T-helper 17 cell (primary cell): ENCODE measurements at regions not wholly inside any gene's neighbourhood (a gene's known extent, or its start where the extent isn't known, plus 50 kb on each side); places are given as distances from the start of the nearest gene placed in this dataset.

Source experiments
- ATAC-seq: fragments of 150-1000 bp; cut with Tn5 transposase; 2 replicates; pipeline ENCODE4 v1.10.0; 2021; ENCODE audit warnings: mild to moderate bottlenecking, moderate library complexity
- DNase-seq, 3 donors: peaks; one replicate each; pipeline versions ENCODE4 v3.0.0 to v3.0.0-alpha.2; 2020 to 2021
- H3K9me3 ChIP-seq: one replicate; pipeline ENCODE4 v1.7.0; 2013; ENCODE audit warnings: low read length, mild to moderate bottlenecking; ENCODE audit not compliant: control insufficient read depth, poor library complexity, severe bottlenecking
- H3K27ac Mint-ChIP-seq: one replicate; pipeline ENCODE4 v1.8.0; 2022; ENCODE audit warnings: mild to moderate bottlenecking, moderate library complexity, mixed read lengths
- H3K27me3 Mint-ChIP-seq: one replicate; pipeline ENCODE4 v1.8.0; 2022; ENCODE audit warnings: mixed read lengths
- H3K36me3 Mint-ChIP-seq: one replicate; pipeline ENCODE4 v1.8.0; 2022; ENCODE audit warnings: low read depth, mixed read lengths
- H3K4me1 Mint-ChIP-seq: one replicate; pipeline ENCODE4 v1.8.0; 2022; ENCODE audit warnings: mild to moderate bottlenecking, mixed read lengths
- H3K4me3 Mint-ChIP-seq: one replicate; pipeline ENCODE4 v1.8.0; 2022; ENCODE audit warnings: mild to moderate bottlenecking, moderate library complexity, mixed read lengths

GRCh38 chr20:51884561-51884960 lies 82.2 kb upstream of the SALL4 start:
- Mint-ChIP-seq H3K4me3 (no peak overlapping the region), H3K27me3 (peaks cover 21% of the 10 kb centered on the region)

GRCh38 chr20:51880188-51880587 lies 77.9 kb upstream of the SALL4 start:
- no peak for ATAC-seq
- no peaks in the 10 kb centered on the region for H3K4me1 Mint-ChIP-seq

More at GRCh38 chr20:51884561-51884960, 82.2 kb upstream of the SALL4 start:
- H3K9me3 ChIP-seq, result no peaks in the 10 kb centered on the region
- Mint-ChIP-seq H3K27ac (no peak overlapping the region), H3K4me1 (no peaks in the 10 kb centered on the region), H3K36me3 (no peaks in the 10 kb centered on the region)
- ATAC-seq, result no peak
- no peak for DNase-seq

GRCh38 chr20:51876313-51876940 lies 74.1 kb upstream of the SALL4 start:
- Mint-ChIP-seq H3K27me3 (peaks cover 20% of the 10 kb centered on the region), H3K4me1 (no peaks in the 10 kb centered on the region), H3K4me3 (no peak overlapping the region), H3K36me3 (no peaks in the 10 kb centered on the region), H3K27ac (no peak overlapping the region)
- ATAC-seq (no peak), DNase-seq (no peak)
- H3K9me3 ChIP-seq, result no peaks in the 10 kb centered on the region

More at GRCh38 chr20:51880188-51880587, 77.9 kb upstream of the SALL4 start:
- Mint-ChIP-seq H3K27me3 (peaks cover 28% of the 10 kb centered on the region), H3K36me3 (no peaks in the 10 kb centered on the region), H3K4me3 (no peak overlapping the region), H3K27ac (no peak overlapping the region)
- no peak for DNase-seq
- H3K9me3 ChIP-seq, result no peaks in the 10 kb centered on the region

- Mint-ChIP-seq H3K27me3 (peaks cover 13% of the 10 kb centered on the region), H3K27ac (no peak overlapping the region), H3K4me1 (no peaks in the 10 kb centered on the region), H3K36me3 (no peaks in the 10 kb centered on the region), H3K4me3 (no peak overlapping the region)
- ATAC-seq (no peak), DNase-seq (no peak)
- no peaks in the 10 kb centered on the region for H3K9me3 ChIP-seq
These were observed 71.3 kb upstream of the SALL4 start for GRCh38 chr20:51873652-51874051.

GRCh38 chr20:51871943-51872342 lies 69.6 kb upstream of the SALL4 start:
- no peak for DNase-seq
- ATAC-seq, result no peak
- no peaks in the 10 kb centered on the region for H3K9me3 ChIP-seq
- Mint-ChIP-seq H3K36me3 (no peaks in the 10 kb centered on the region), H3K27ac (no peak overlapping the region), H3K27me3 (peaks cover 15% of the 10 kb centered on the region), H3K4me3 (no peak overlapping the region), H3K4me1 (no peaks in the 10 kb centered on the region)

GRCh38 chr20:51869002-51869401 lies 66.7 kb upstream of the SALL4 start:
- DNase-seq (no peak), ATAC-seq (no peak)
- no peak overlapping the region for H3K4me3 Mint-ChIP-seq
- H3K9me3 ChIP-seq, result no peaks in the 10 kb centered on the region
- H3K4me1 Mint-ChIP-seq, result no peaks in the 10 kb centered on the region
- H3K36me3 Mint-ChIP-seq, result no peaks in the 10 kb centered on the region
- H3K27ac Mint-ChIP-seq, result no peak overlapping the region
- peaks cover 11% of the 10 kb centered on the region for H3K27me3 Mint-ChIP-seq

- no peaks in the 10 kb centered on the region for H3K9me3 ChIP-seq
- DNase-seq (no peak), ATAC-seq (no peak)
- no peaks in the 10 kb centered on the region for H3K4me1 Mint-ChIP-seq
- H3K4me3 Mint-ChIP-seq, result no peak overlapping the region
- no peak overlapping the region for H3K27ac Mint-ChIP-seq
- no peaks in the 10 kb centered on the region for H3K36me3 Mint-ChIP-seq
- H3K27me3 Mint-ChIP-seq, result peaks cover 12% of the 10 kb centered on the region
These were observed 64.9 kb upstream of the SALL4 start for GRCh38 chr20:51867251-51867650.

GRCh38 chr20:51864967-51865366 lies 62.6 kb upstream of the SALL4 start:
- DNase-seq (no peak), ATAC-seq (no peak)
- H3K4me3 Mint-ChIP-seq, result no peak overlapping the region
- no peaks in the 10 kb centered on the region for H3K4me1 Mint-ChIP-seq
- peaks cover 30% of the 10 kb centered on the region for H3K27me3 Mint-ChIP-seq
- no peak overlapping the region for H3K27ac Mint-ChIP-seq
- H3K36me3 Mint-ChIP-seq, result peaks cover 2% of the 10 kb centered on the region
- no peaks in the 10 kb centered on the region for H3K9me3 ChIP-seq

- DNase-seq, result no peak
- Mint-ChIP-seq H3K27ac (no peak overlapping the region), H3K4me3 (no peak overlapping the region)
These were observed 60.5 kb upstream of the SALL4 start for GRCh38 chr20:51862796-51863195.

GRCh38 chr20:51861726-51862466 lies 59.6 kb upstream of the SALL4 start:
- Mint-ChIP-seq H3K4me3 (no peak overlapping the region), H3K27me3 (peaks cover 43% of the 10 kb centered on the region), H3K4me1 (no peaks in the 10 kb centered on the region), H3K27ac (no peak overlapping the region), H3K36me3 (peaks cover 2% of the 10 kb centered on the region)
- H3K9me3 ChIP-seq, result no peaks in the 10 kb centered on the region
- DNase-seq (no peak), ATAC-seq (no peak)

More at GRCh38 chr20:51862796-51863195, 60.5 kb upstream of the SALL4 start:
- Mint-ChIP-seq H3K4me1 (no peaks in the 10 kb centered on the region), H3K27me3 (peaks cover 47% of the 10 kb centered on the region), H3K36me3 (peaks cover 2% of the 10 kb centered on the region)
- no peaks in the 10 kb centered on the region for H3K9me3 ChIP-seq
- ATAC-seq, result no peak

- H3K27ac Mint-ChIP-seq, result no peak overlapping the region
- H3K36me3 Mint-ChIP-seq, result peaks cover 2% of the 10 kb centered on the region
- DNase-seq, result no peak
- peaks cover 56% of the 10 kb centered on the region for H3K27me3 Mint-ChIP-seq
- ATAC-seq, result no peak
- no peaks in the 10 kb centered on the region for H3K9me3 ChIP-seq
- H3K4me3 Mint-ChIP-seq, result no peak overlapping the region
- no peaks in the 10 kb centered on the region for H3K4me1 Mint-ChIP-seq
These were observed 58.0 kb upstream of the SALL4 start for GRCh38 chr20:51860111-51860882.

GRCh38 chr20:51856432-51856831 lies 54.1 kb upstream of the SALL4 start:
- Mint-ChIP-seq H3K4me3 (no peak overlapping the region), H3K27ac (no peak overlapping the region), H3K4me1 (no peaks in the 10 kb centered on the region), H3K36me3 (peaks cover 2% of the 10 kb centered on the region), H3K27me3 (peaks cover 42% of the 10 kb centered on the region)
- DNase-seq (no peak), ATAC-seq (no peak)
- no peaks in the 10 kb centered on the region for H3K9me3 ChIP-seq

- H3K4me1 Mint-ChIP-seq, result no peaks in the 10 kb centered on the region
- no peaks in the 10 kb centered on the region for H3K36me3 Mint-ChIP-seq
- H3K27me3 Mint-ChIP-seq, result peaks cover 31% of the 10 kb centered on the region
- no peak for ATAC-seq
- no peak overlapping the region for H3K27ac Mint-ChIP-seq
- no peak for DNase-seq
- no peak overlapping the region for H3K4me3 Mint-ChIP-seq
- no peaks in the 10 kb centered on the region for H3K9me3 ChIP-seq
These were observed 52.6 kb upstream of the SALL4 start for GRCh38 chr20:51854921-51855320.
